HCT116 (cell line): ENCODE measurements at regions not wholly inside any gene's neighbourhood (a gene's known extent, or its start where the extent isn't known, plus 50 kb on each side); places are given as distances from the start of the nearest gene placed in this dataset.

ENCODE experiments used
- ATAC-seq: fragments of 200-7000 bp; cut with Tn5 transposase; 2 replicates; pipeline ENCODE4 v1.9.1; 2020; ENCODE audit warnings: mild to moderate bottlenecking, moderate library complexity
- BruUV-seq: library from RNA; stranded (reverse); fragments of 400-500 nt; replicated peaks from 2 replicates; lab custom pipeline; 2021; lab: Mats Ljungman, UMichigan
- CTCF ChIA-PET: fragments of 300-600 bp; sonication (Branson Sonifier 250); formaldehyde crosslinking; loops from one replicate; lab custom pipeline; 2021; ENCODE audit warnings: antibody characterized with exemption; lab: Charles Lee
- POLR2A ChIA-PET: fragments of 300-600, 350-600 bp; sonication (Branson Sonifier 250); formaldehyde crosslinking; loops from one replicate; lab custom pipeline; 2021; ENCODE audit warnings: antibody characterized with exemption; lab: Charles Lee
- RAD21 ChIA-PET, 2 experiments: fragments of 300-600 bp; sonication (Branson Sonifier 250); formaldehyde crosslinking; loops; one replicate each; lab custom pipeline; 2023; ENCODE audit warnings: low total read pairs in 2 of 2; ENCODE audit not compliant: uncharacterized antibody in 2 of 2, unreplicated experiment in 2 of 2, low non-redundant PET in 1 of 2; lab: Charles Lee
- DNase-seq: peaks from one replicate; pipeline ENCODE4 v3.0.0-alpha.2; 2010; ENCODE audit warnings: low read depth, low spot score
- H2AFZ ChIP-seq: fragments of 200-600 bp; shearing (Covaris generic), sonication (generic); 2 replicates; pipeline ENCODE4 v1.6.1; 2017; ENCODE audit warnings: low read depth, mixed run types, mixed read lengths, antibody characterized with exemption, low read length; ENCODE audit not compliant: poor library complexity, severe bottlenecking
- H3K27ac ChIP-seq: 2 replicates; pipeline ENCODE4 v1.5.1; 2012; ENCODE audit warnings: low read depth, low read length
- H3K27me3 ChIP-seq: fragments of 200-600 bp; sonication (generic); 2 replicates; pipeline ENCODE4 v1.6.1; 2016; ENCODE audit warnings: mixed run types, low read length, mixed read lengths; ENCODE audit not compliant: insufficient read depth
- H3K36me3 ChIP-seq, 2 experiments: fragments of 200-500 bp in 1 of 2; fragments of 200-600 bp in 1 of 2; sonication (Bioruptor generic) in 1 of 2; sonication (generic) in 1 of 2; 2 replicates each; pipeline versions ENCODE4 v1.5.1 to v1.6.1; 2014 to 2016; ENCODE audit warnings: low read length in 2 of 2, inconsistent platforms in 1 of 2, mixed read lengths in 1 of 2, mixed run types in 1 of 2; ENCODE audit not compliant: insufficient read depth in 2 of 2, control insufficient read depth in 1 of 2
- H3K4me1 ChIP-seq, 2 experiments: fragments of 200-600 bp in 1 of 2; sonication (generic) in 1 of 2; 2 replicates each; pipeline versions ENCODE4 v1.5.1 to v1.6.1; 2012 to 2017; ENCODE audit warnings: low read length in 2 of 2, inconsistent platforms in 1 of 2, mild to moderate bottlenecking in 1 of 2, mixed read lengths in 1 of 2, mixed run types in 1 of 2, moderate library complexity in 1 of 2; ENCODE audit not compliant: insufficient read depth in 2 of 2, control insufficient read depth in 1 of 2
- H3K4me2 ChIP-seq: fragments of 200-600 bp; sonication (generic); 2 replicates; pipeline ENCODE4 v1.6.1; 2017; ENCODE audit warnings: mixed run types, low read length, mixed read lengths
- H3K4me3 ChIP-seq, 2 experiments: fragments of 200-600 bp in 1 of 2; sonication (generic) in 1 of 2; replicated peaks in 1 of 2; 2 replicates each; pipeline ENCODE4 v1.5.1; 2011 to 2016; ENCODE audit warnings: low read length in 2 of 2, control low read depth in 1 of 2, low read depth in 1 of 2, mild to moderate bottlenecking in 1 of 2, mixed read lengths in 1 of 2, mixed run types in 1 of 2
- H3K79me2 ChIP-seq: fragments of 200-600 bp; sonication (generic); 2 replicates; pipeline ENCODE4 v1.6.1; 2017; ENCODE audit warnings: mild to moderate bottlenecking, mixed run types, low read length, moderate library complexity, mixed read lengths; ENCODE audit not compliant: insufficient read depth
- H3K9ac ChIP-seq: fragments of 200-600 bp; sonication (generic); 2 replicates; pipeline ENCODE4 v1.6.1; 2016; ENCODE audit warnings: low read length, mixed read lengths
- H3K9me2 ChIP-seq: fragments of 200-600 bp; sonication (generic), shearing (Covaris generic); 2 replicates; pipeline ENCODE4 v1.6.1; 2017; ENCODE audit warnings: mixed run types, mild to moderate bottlenecking, moderate library complexity; ENCODE audit not compliant: insufficient read depth
- H3K9me3 ChIP-seq, 2 experiments: fragments of 200-500 bp in 1 of 2; fragments of 200-600 bp in 1 of 2; sonication (Bioruptor generic) in 1 of 2; sonication (generic) in 1 of 2; 2 replicates each; pipeline ENCODE4 v1.6.1; 2014 to 2017; ENCODE audit warnings: low read length in 2 of 2, mixed read lengths in 2 of 2, inconsistent platforms in 1 of 2, low read depth in 1 of 2, mild to moderate bottlenecking in 1 of 2, mixed run types in 1 of 2, moderate library complexity in 1 of 2; ENCODE audit not compliant: control insufficient read depth in 1 of 2, insufficient read depth in 1 of 2
- H4K20me1 ChIP-seq: fragments of 200-600 bp; sonication (generic), shearing (Covaris generic); 2 replicates; pipeline ENCODE4 v1.6.1; 2017; ENCODE audit warnings: mixed run types, mild to moderate bottlenecking, moderate library complexity; ENCODE audit not compliant: insufficient read depth
- CEBPB ChIP-seq: IDR thresholded peaks from 2 replicates; pipeline ENCODE4 v1.6.1; 2012; ENCODE audit warnings: low read depth
- ELF1 ChIP-seq: IDR thresholded peaks from 2 replicates; pipeline ENCODE4 v1.6.1; 2012; ENCODE audit warnings: low read depth, borderline replicate concordance
- EZH2 ChIP-seq: fragments of 200-600 bp; sonication (generic); IDR thresholded peaks from 2 replicates; pipeline ENCODE4 v1.6.1; 2017; ENCODE audit warnings: antibody characterized with exemption, mixed run types
- EZH2phosphoT487 ChIP-seq: fragments of 200-600 bp; IDR thresholded peaks from 2 replicates; pipeline ENCODE4 v1.6.1; 2018; ENCODE audit warnings: antibody characterized with exemption, borderline replicate concordance
- FOSL1 ChIP-seq: IDR thresholded peaks from 2 replicates; pipeline ENCODE4 v1.6.1; 2012; ENCODE audit warnings: low read depth
- POLR2A ChIP-seq: IDR thresholded peaks from 2 replicates; pipeline ENCODE4 v1.7.0; 2011; ENCODE audit warnings: borderline replicate concordance; ENCODE audit not compliant: insufficient read depth, insufficient read length; ENCODE audit errors: extremely low read depth
- POLR2AphosphoS5 ChIP-seq: IDR thresholded peaks from 2 replicates; pipeline ENCODE4 v1.6.1; 2011; ENCODE audit warnings: mild to moderate bottlenecking, low read depth, low read length, moderate library complexity
- RAD21 ChIP-seq: IDR thresholded peaks from 2 replicates; pipeline ENCODE4 v1.6.1; 2012; ENCODE audit warnings: low read depth, mild to moderate bottlenecking
- SIN3A ChIP-seq: IDR thresholded peaks from 2 replicates; pipeline ENCODE4 v1.6.1; 2012; ENCODE audit warnings: low read depth
- SP1 ChIP-seq: IDR thresholded peaks from 2 replicates; pipeline ENCODE4 v1.6.1; 2012; ENCODE audit warnings: low read depth
- SRF ChIP-seq: IDR thresholded peaks from 2 replicates; pipeline ENCODE4 v1.6.1; 2012; ENCODE audit warnings: low read depth
- TCF7L2 ChIP-seq: IDR thresholded peaks from 2 replicates; pipeline ENCODE4 v1.7.0; 2011; ENCODE audit warnings: borderline replicate concordance, inconsistent platforms; ENCODE audit not compliant: insufficient read depth, insufficient read length; ENCODE audit errors: extremely low read depth
- YY1 ChIP-seq: IDR thresholded peaks from 2 replicates; pipeline ENCODE4 v1.6.1; 2011; ENCODE audit warnings: low read length, low read depth, moderate library complexity, mild to moderate bottlenecking; ENCODE audit not compliant: insufficient replicate concordance; ENCODE audit errors: extremely low read depth
- ZNF274 ChIP-seq: fragments of 200-500 bp; sonication (Bioruptor generic); IDR thresholded peaks from 2 replicates; pipeline ENCODE4 v1.6.1; 2014; ENCODE audit warnings: mild to moderate bottlenecking, low read depth, low read length, inconsistent platforms
- intact Hi-C: fragments of 100-400 bp; cut with micrococcal nuclease; formaldehyde crosslinking; loops from 2 replicates; pipeline ENCODE4 v1.10.0; 2022
- TF ChIP-seq, protein P1 (sequence below): IDR thresholded peaks from 2 replicates; pipeline ENCODE4 v1.6.1; 2012
- TF ChIP-seq, protein P2 (sequence below): IDR thresholded peaks from 2 replicates; pipeline ENCODE4 v1.6.1; 2012
- TF ChIP-seq, protein P3 (sequence below): IDR thresholded peaks from 2 replicates; pipeline ENCODE4 v1.6.1; 2012; ENCODE audit warnings: low read depth

DNA sequence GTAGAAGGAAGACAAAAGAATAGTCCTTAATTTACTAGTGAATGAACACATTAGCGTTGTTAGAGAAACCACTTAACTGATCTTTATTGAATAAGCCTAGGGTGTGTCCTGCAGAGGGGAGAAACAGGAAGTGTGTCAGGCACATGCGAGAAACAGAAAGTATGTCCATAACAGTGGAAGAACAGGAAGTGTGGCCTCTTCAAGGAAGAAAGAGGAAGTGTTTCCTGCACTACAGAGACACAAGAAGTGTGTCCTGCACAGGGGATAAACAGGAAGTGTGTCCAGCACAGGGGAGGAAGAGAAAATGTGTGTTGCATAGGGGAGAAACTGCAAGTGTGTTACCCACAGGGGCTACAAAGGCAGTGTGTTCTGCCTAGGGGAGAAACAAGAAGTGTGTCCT is 539.6 kb upstream of the PRKX start:
- Histone ChIP-seq H3K36me3 (no peaks in the 10 kb centered on the region), H3K4me1 (no peaks in the 10 kb centered on the region), H3K4me2 (no peak overlapping the region), H3K9me3 (no peaks in the 10 kb centered on the region), H3K9ac (no peak overlapping the region), H3K4me3 (no peak overlapping the region), H3K27ac (no peak overlapping the region), H3K27me3 (no peaks in the 10 kb centered on the region), H4K20me1 (no peaks in the 10 kb centered on the region), H3K79me2 (no peaks in the 10 kb centered on the region), H3K9me2 (no peaks in the 10 kb centered on the region), H2AFZ (no peak overlapping the region)
- ChIA-PET RAD21 (no interaction called here), CTCF (no interaction called here), POLR2A (no interaction called here)
- no peak for ATAC-seq
- intact Hi-C loops = no loop called here
- no TSS peak for BruUV-seq
- no peak for DNase-seq
- no peak for TF ChIP-seq ELF1
- no peak for TF ChIP-seq FOSL1

DNA sequence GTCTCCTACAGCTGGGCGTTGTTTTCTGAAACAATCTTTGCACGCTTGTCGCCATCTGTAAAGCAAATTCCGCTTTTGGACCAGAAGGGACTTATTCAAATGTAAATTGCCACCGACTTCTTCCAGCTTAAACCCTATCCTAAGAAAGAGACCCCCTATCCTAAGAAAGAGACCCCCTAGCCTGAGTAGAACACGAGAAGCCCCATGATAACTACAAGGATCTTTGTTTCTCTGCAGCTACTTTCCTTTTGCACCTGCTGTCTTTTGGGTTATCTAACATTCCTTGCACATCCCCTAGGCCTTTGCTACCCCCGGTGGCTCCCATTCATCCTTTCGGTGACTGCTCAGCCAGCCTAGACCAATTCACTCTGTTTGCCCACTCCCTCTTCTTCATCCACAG is 536.0 kb upstream of the PRKX start:
- Histone ChIP-seq H3K9me2 (no peaks in the 10 kb centered on the region), H3K9ac (no peak overlapping the region)
- TF ChIP-seq CEBPB (no peak), ELF1 (no peak), SIN3A (no peak), FOSL1 (no peak), EZH2phosphoT487 (no peak), ZNF274 (no peak), POLR2A (no peak), SP1 (no peak), EZH2 (no peak), POLR2AphosphoS5 (no peak), TCF7L2 (no peak), YY1 (no peak), SRF (no peak), RAD21 (no peak)
- TF ChIP-seq, protein P1, sequence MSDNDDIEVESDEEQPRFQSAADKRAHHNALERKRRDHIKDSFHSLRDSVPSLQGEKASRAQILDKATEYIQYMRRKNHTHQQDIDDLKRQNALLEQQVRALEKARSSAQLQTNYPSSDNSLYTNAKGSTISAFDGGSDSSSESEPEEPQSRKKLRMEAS = no peak
- TF ChIP-seq, protein P2, sequence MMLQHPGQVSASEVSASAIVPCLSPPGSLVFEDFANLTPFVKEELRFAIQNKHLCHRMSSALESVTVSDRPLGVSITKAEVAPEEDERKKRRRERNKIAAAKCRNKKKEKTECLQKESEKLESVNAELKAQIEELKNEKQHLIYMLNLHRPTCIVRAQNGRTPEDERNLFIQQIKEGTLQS = no peak
- TF ChIP-seq, protein P3, sequence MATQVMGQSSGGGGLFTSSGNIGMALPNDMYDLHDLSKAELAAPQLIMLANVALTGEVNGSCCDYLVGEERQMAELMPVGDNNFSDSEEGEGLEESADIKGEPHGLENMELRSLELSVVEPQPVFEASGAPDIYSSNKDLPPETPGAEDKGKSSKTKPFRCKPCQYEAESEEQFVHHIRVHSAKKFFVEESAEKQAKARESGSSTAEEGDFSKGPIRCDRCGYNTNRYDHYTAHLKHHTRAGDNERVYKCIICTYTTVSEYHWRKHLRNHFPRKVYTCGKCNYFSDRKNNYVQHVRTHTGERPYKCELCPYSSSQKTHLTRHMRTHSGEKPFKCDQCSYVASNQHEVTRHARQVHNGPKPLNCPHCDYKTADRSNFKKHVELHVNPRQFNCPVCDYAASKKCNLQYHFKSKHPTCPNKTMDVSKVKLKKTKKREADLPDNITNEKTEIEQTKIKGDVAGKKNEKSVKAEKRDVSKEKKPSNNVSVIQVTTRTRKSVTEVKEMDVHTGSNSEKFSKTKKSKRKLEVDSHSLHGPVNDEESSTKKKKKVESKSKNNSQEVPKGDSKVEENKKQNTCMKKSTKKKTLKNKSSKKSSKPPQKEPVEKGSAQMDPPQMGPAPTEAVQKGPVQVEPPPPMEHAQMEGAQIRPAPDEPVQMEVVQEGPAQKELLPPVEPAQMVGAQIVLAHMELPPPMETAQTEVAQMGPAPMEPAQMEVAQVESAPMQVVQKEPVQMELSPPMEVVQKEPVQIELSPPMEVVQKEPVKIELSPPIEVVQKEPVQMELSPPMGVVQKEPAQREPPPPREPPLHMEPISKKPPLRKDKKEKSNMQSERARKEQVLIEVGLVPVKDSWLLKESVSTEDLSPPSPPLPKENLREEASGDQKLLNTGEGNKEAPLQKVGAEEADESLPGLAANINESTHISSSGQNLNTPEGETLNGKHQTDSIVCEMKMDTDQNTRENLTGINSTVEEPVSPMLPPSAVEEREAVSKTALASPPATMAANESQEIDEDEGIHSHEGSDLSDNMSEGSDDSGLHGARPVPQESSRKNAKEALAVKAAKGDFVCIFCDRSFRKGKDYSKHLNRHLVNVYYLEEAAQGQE = no peak
- TF ChIP-seq, all 23 proteins: peak for 0
- intact Hi-C loops = no loop called here
- H3K4me3 ChIP-seq = no peak overlapping the region
- no peaks in the 10 kb centered on the region for H3K27me3 ChIP-seq
- no peaks in the 10 kb centered on the region for H3K36me3 ChIP-seq
- no peaks in the 10 kb centered on the region for H4K20me1 ChIP-seq
- no peak overlapping the region for H3K27ac ChIP-seq
- CTCF ChIA-PET = no interaction called here
- POLR2A ChIA-PET = no interaction called here
- H2AFZ ChIP-seq = no peak overlapping the region
- H3K4me2 ChIP-seq = no peak overlapping the region
- no peaks in the 10 kb centered on the region for H3K4me1 ChIP-seq
- RAD21 ChIA-PET = no interaction called here
- DNase-seq = no peak
- ATAC-seq = no peak
- BruUV-seq = no TSS peak
- no peaks in the 10 kb centered on the region for H3K9me3 ChIP-seq
- no peaks in the 10 kb centered on the region for H3K79me2 ChIP-seq
